Subcutaneous abdominal adipose tissue (tissue), 5 donors: ENCODE measurements at regions not wholly inside any gene's neighbourhood (a gene's known extent, or its start where the extent isn't known, plus 50 kb on each side); places are given as distances from the start of the nearest gene placed in this dataset.
"Not testable (repeated sequence)": the region's sequence is repeated elsewhere in the genome, so short reads cannot be mapped to it uniquely, and the experiment has no call there.

Experiments used
- H3K27ac ChIP-seq: one replicate; pipeline ENCODE4 v1.7.0; 2013; ENCODE audit warnings: low read depth, mild to moderate bottlenecking, inconsistent platforms, low read length, moderate library complexity
- H3K27me3 ChIP-seq, 5 donors: one replicate each; pipeline ENCODE4 v1.7.0; 2013; ENCODE audit warnings: low read length in 5 of 5, inconsistent platforms in 1 of 5; ENCODE audit not compliant: control insufficient read depth in 5 of 5, insufficient read depth in 4 of 5
- H3K36me3 ChIP-seq, 5 donors: one replicate each; pipeline ENCODE4 v1.7.0; 2013; ENCODE audit warnings: low read length in 5 of 5; ENCODE audit not compliant: control insufficient read depth in 5 of 5, insufficient read depth in 5 of 5
- H3K4me1 ChIP-seq, 5 donors: one replicate each; pipeline ENCODE4 v1.7.0; 2013; ENCODE audit warnings: low read length in 5 of 5, mild to moderate bottlenecking in 3 of 5, moderate library complexity in 1 of 5; ENCODE audit not compliant: control insufficient read depth in 5 of 5, insufficient read depth in 5 of 5
- H3K4me3 ChIP-seq, 5 donors: one replicate each; pipeline ENCODE4 v1.7.0; 2013; ENCODE audit warnings: low read length in 5 of 5, low read depth in 1 of 5
- H3K9ac ChIP-seq, 5 donors: one replicate each; pipeline ENCODE4 v1.7.0; 2013; ENCODE audit warnings: low read length in 5 of 5, mild to moderate bottlenecking in 4 of 5, moderate library complexity in 3 of 5
- H3K9me3 ChIP-seq, 5 donors: one replicate each; pipeline ENCODE4 v1.7.0; 2013; ENCODE audit warnings: low read length in 5 of 5; ENCODE audit not compliant: control insufficient read depth in 5 of 5
- donor health status: healthy.
- donor health status: healthy.
- donor health status: healthy.
- donor health status: healthy.
- donor health status: healthy.

- no peak overlapping the region for H3K9ac ChIP-seq
Measured at GRCh38 chr5:92553326-92553725, 1027.7 kb downstream of the NR2F1-AS1 start.

GRCh38 chr5:92552206-92553160 is 1028.5 kb downstream of the NR2F1-AS1 start:
- Histone ChIP-seq H3K4me3 (peak overlapping the region in 2 of 5 donors; percentile 3 to 45), H3K36me3 (no peaks in the 10 kb centered on the region), H3K9ac (peak overlapping the region in 2 of 5 donors; percentile 8 to 28), H3K27me3 (no peaks in the 10 kb centered on the region), H3K9me3 (no peaks in the 10 kb centered on the region), H3K4me1 (peaks cover 0 to 13% (median 2%) of the 10 kb centered on the region in 5 donors), H3K27ac (peak overlapping the region; percentile 21)

More at GRCh38 chr5:92553326-92553725, 1027.7 kb downstream of the NR2F1-AS1 start:
- H3K9me3 ChIP-seq = no peaks in the 10 kb centered on the region
- no peaks in the 10 kb centered on the region for H3K27me3 ChIP-seq
- no peaks in the 10 kb centered on the region for H3K36me3 ChIP-seq
- H3K4me3 ChIP-seq = no peak overlapping the region
- H3K4me1 ChIP-seq = peaks cover 0 to 13% (median 2%) of the 10 kb centered on the region in 5 donors
- no peak overlapping the region for H3K27ac ChIP-seq

GRCh38 chr5:92548346-92548745 is 1032.7 kb downstream of the NR2F1-AS1 start:
- no peaks in the 10 kb centered on the region for H3K27me3 ChIP-seq
- H3K36me3 ChIP-seq = no peaks in the 10 kb centered on the region
- H3K9me3 ChIP-seq = no peaks in the 10 kb centered on the region
- no peak overlapping the region for H3K27ac ChIP-seq
- H3K4me3 ChIP-seq = no peak overlapping the region
- H3K4me1 ChIP-seq = peaks cover 0 to 13% (median 2%) of the 10 kb centered on the region in 5 donors
- no peak overlapping the region for H3K9ac ChIP-seq

GRCh38 chr5:92544596-92544995 is 1036.4 kb downstream of the NR2F1-AS1 start:
- Histone ChIP-seq H3K36me3 (no peaks in the 10 kb centered on the region), H3K9me3 (no peaks in the 10 kb centered on the region), H3K27ac (no peak overlapping the region), H3K27me3 (no peaks in the 10 kb centered on the region), H3K4me1 (no peaks in the 10 kb centered on the region), H3K9ac (no peak overlapping the region), H3K4me3 (no peak overlapping the region)

- Histone ChIP-seq H3K9me3 (no peaks in the 10 kb centered on the region), H3K27ac (no peak overlapping the region), H3K27me3 (no peaks in the 10 kb centered on the region), H3K9ac (no peak overlapping the region), H3K4me1 (no peaks in the 10 kb centered on the region), H3K4me3 (no peak overlapping the region), H3K36me3 (no peaks in the 10 kb centered on the region)
Measured at GRCh38 chr5:92544036-92544435, 1037.0 kb downstream of the NR2F1-AS1 start.

GRCh38 chr5:92543201-92543600 is 1037.8 kb downstream of the NR2F1-AS1 start:
- Histone ChIP-seq H3K36me3 (no peaks in the 10 kb centered on the region), H3K4me3 (no peak overlapping the region), H3K9ac (no peak overlapping the region), H3K4me1 (no peaks in the 10 kb centered on the region), H3K9me3 (no peaks in the 10 kb centered on the region), H3K27ac (no peak overlapping the region), H3K27me3 (no peaks in the 10 kb centered on the region)

- not testable (repeated sequence) for H3K4me3 ChIP-seq, H3K9ac ChIP-seq, H3K36me3 ChIP-seq, H3K27me3 ChIP-seq, H3K4me1 ChIP-seq, H3K27ac ChIP-seq, H3K9me3 ChIP-seq
Measured at GRCh38 chr5:92542017-92542416, 1039.0 kb downstream of the NR2F1-AS1 start.

GRCh38 chr5:92527311-92528078 is 1053.5 kb downstream of the NR2F1-AS1 start:
- Histone ChIP-seq H3K9me3 (no peaks in the 10 kb centered on the region), H3K4me3 (no peak overlapping the region), H3K36me3 (no peaks in the 10 kb centered on the region), H3K27ac (no peak overlapping the region), H3K9ac (no peak overlapping the region), H3K4me1 (no peaks in the 10 kb centered on the region), H3K27me3 (no peaks in the 10 kb centered on the region)

- no peaks in the 10 kb centered on the region for H3K36me3 ChIP-seq
- no peak overlapping the region for H3K9ac ChIP-seq
- no peak overlapping the region for H3K4me3 ChIP-seq
- no peaks in the 10 kb centered on the region for H3K27me3 ChIP-seq
- H3K27ac ChIP-seq = no peak overlapping the region
- H3K9me3 ChIP-seq = no peaks in the 10 kb centered on the region
- H3K4me1 ChIP-seq = no peaks in the 10 kb centered on the region
Measured at GRCh38 chr5:92525131-92525530, 1055.9 kb downstream of the NR2F1-AS1 start.
